Neuronal stem cell (in vitro differentiated cells): ENCODE measurements at regions not wholly inside any gene's neighbourhood (a gene's known extent, or its start where the extent isn't known, plus 50 kb on each side); places are given as distances from the start of the nearest gene placed in this dataset.

Experiments used
- DNase-seq: peaks from one replicate; pipeline ENCODE4 v3.0.0-alpha.2; 2013; ENCODE audit warnings: low spot score
- H2AFZ ChIP-seq: one replicate; pipeline ENCODE4 v1.6.1; 2013; ENCODE audit warnings: mild to moderate bottlenecking, low read length, inconsistent platforms
- H2AK5ac ChIP-seq: 2 replicates; pipeline ENCODE4 v1.6.1; 2013; ENCODE audit warnings: low read depth, mild to moderate bottlenecking, inconsistent platforms, low read length, moderate library complexity, mixed read lengths
- H2BK120ac ChIP-seq: 2 replicates; pipeline ENCODE4 v1.6.1; 2013; ENCODE audit warnings: low read depth, mild to moderate bottlenecking, inconsistent platforms, low read length, moderate library complexity, mixed read lengths
- H2BK12ac ChIP-seq: one replicate; pipeline ENCODE4 v1.6.1; 2013; ENCODE audit warnings: low read length, inconsistent platforms
- H2BK15ac ChIP-seq: 2 replicates; pipeline ENCODE4 v1.6.1; 2013; ENCODE audit warnings: mild to moderate bottlenecking, low read length, inconsistent platforms, mixed read lengths
- H2BK5ac ChIP-seq: one replicate; pipeline ENCODE4 v1.6.1; 2013; ENCODE audit warnings: inconsistent platforms, mild to moderate bottlenecking, low read length, moderate library complexity
- H3K14ac ChIP-seq: one replicate; pipeline ENCODE4 v1.6.1; 2013; ENCODE audit warnings: low read length, inconsistent platforms
- H3K18ac ChIP-seq: 2 replicates; pipeline ENCODE4 v1.6.1; 2013; ENCODE audit warnings: low read length, inconsistent platforms
- H3K23ac ChIP-seq: 2 replicates; pipeline ENCODE4 v1.6.1; 2013; ENCODE audit warnings: low read depth, mild to moderate bottlenecking, mixed read lengths, low read length, inconsistent platforms; ENCODE audit not compliant: poor library complexity
- H3K27ac ChIP-seq: replicated peaks from 3 replicates; pipeline ENCODE4 v1.5.1; 2013; ENCODE audit warnings: low read length, inconsistent platforms
- H3K27me3 ChIP-seq, 3 experiments: 2 replicates each; pipeline ENCODE4 v1.6.1; 2013; ENCODE audit warnings: low read length in 3 of 3, mild to moderate bottlenecking in 2 of 3, inconsistent platforms in 1 of 3, low read depth in 1 of 3, mixed read lengths in 1 of 3, moderate library complexity in 1 of 3; ENCODE audit not compliant: control insufficient read depth in 3 of 3, insufficient read depth in 3 of 3
- H3K36me3 ChIP-seq, 2 donors: replicated peaks in 1 of 2; 2 replicates each; pipeline ENCODE4 v1.6.1; 2013; ENCODE audit warnings: low read length in 2 of 2; ENCODE audit not compliant: control insufficient read depth in 2 of 2, insufficient read depth in 2 of 2
- H3K4ac ChIP-seq: 2 replicates; pipeline ENCODE4 v1.6.1; 2013; ENCODE audit warnings: inconsistent platforms, mild to moderate bottlenecking, low read length, moderate library complexity
- H3K4me1 ChIP-seq, 2 donors: 1 replicate in 1 of 2; 2 replicates in 1 of 2; pipeline ENCODE4 v1.6.1; 2013; ENCODE audit warnings: low read length in 2 of 2, low read depth in 1 of 2; ENCODE audit not compliant: control insufficient read depth in 2 of 2, insufficient read depth in 1 of 2
- H3K4me2 ChIP-seq: one replicate; pipeline ENCODE4 v1.6.1; 2013; ENCODE audit warnings: mild to moderate bottlenecking, low read length, inconsistent platforms; ENCODE audit not compliant: insufficient read depth, poor library complexity, severe bottlenecking
- H3K4me3 ChIP-seq, 2 donors: 2 replicates each; pipeline ENCODE4 v1.5.1; 2013; ENCODE audit warnings: low read length in 2 of 2, mild to moderate bottlenecking in 2 of 2, inconsistent platforms in 1 of 2, moderate library complexity in 1 of 2
- H3K79me1 ChIP-seq: one replicate; pipeline ENCODE4 v1.6.1; 2013; ENCODE audit warnings: low read depth, mild to moderate bottlenecking, inconsistent platforms, low read length, moderate library complexity
- H3K9ac ChIP-seq: one replicate; pipeline ENCODE4 v1.6.1; 2013; ENCODE audit warnings: mild to moderate bottlenecking, low read depth, low read length, inconsistent platforms; ENCODE audit not compliant: poor library complexity
- H3K9me3 ChIP-seq, 2 donors: replicated peaks in 1 of 2; 2 replicates each; pipeline versions ENCODE3 to v1.6.1; 2013; ENCODE audit warnings: low read length in 2 of 2, mild to moderate bottlenecking in 2 of 2, inconsistent platforms in 1 of 2, low read depth in 1 of 2, mixed read lengths in 1 of 2, moderate library complexity in 1 of 2; ENCODE audit not compliant: control insufficient read depth in 2 of 2, insufficient read depth in 1 of 2
- H4K8ac ChIP-seq: one replicate; pipeline ENCODE4 v1.6.1; 2013; ENCODE audit warnings: low read depth, mild to moderate bottlenecking, inconsistent platforms, low read length, moderate library complexity
- H4K91ac ChIP-seq: one replicate; pipeline ENCODE4 v1.6.1; 2013; ENCODE audit warnings: low read length, low read depth, mild to moderate bottlenecking, inconsistent platforms; ENCODE audit not compliant: poor library complexity
- WGBS, 2 donors: extraction: QIAGEN DNeasy Blood & Tissue Kit; methylation state at CpG; one replicate each; pipeline ENCODE4 v1.1.7; 2013; ENCODE audit warnings: missing lambda C conversion rate in 2 of 2, mixed read lengths in 1 of 2; ENCODE audit not compliant: insufficient read length in 2 of 2, insufficient replicate concordance in 1 of 2; ENCODE audit errors: extremely low coverage in 2 of 2; 5-methylcytosine and 5-hydroxymethylcytosine counted together

DNA sequence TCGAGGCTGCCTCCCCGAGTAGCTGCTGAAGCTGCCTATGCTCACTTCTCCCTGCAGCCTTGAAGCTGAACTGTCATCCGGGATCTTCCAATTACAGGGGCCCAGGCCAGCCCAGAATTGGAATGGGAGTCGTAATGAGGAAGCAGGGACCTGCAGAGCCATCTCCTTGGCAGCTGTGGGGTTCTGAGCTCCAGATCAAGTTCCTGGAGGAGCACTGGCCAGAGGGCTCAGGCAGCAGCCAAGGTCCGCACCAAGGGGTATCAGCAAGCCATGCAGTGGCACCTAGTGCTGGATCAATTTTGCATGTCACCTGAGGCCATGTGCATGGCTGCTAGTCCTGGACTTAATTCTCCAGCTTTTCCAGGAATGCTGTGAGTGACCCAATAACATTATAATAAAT lies 163.2 kb upstream of the TSHZ2 start:
- Histone ChIP-seq H2AFZ (no peak overlapping the region), H3K4me3 (no peak overlapping the region), H3K4me2 (no peak overlapping the region), H3K18ac (no peak overlapping the region), H3K9ac (no peak overlapping the region), H2BK12ac (no peak overlapping the region), H3K36me3 (no peaks in the 10 kb centered on the region), H3K27ac (no peak overlapping the region), H2BK5ac (no peak overlapping the region), H2BK15ac (no peak overlapping the region), H3K79me1 (no peaks in the 10 kb centered on the region), H3K14ac (no peak overlapping the region), H3K4me1 (peaks cover 0 to 2% of the 10 kb centered on the region in 2 donors), H2AK5ac (no peak overlapping the region), H4K8ac (no peak overlapping the region), H3K27me3 (no peaks in the 10 kb centered on the region), H3K4ac (no peak overlapping the region), H3K9me3 (no peaks in the 10 kb centered on the region), H2BK120ac (no peak overlapping the region), H3K23ac (no peak overlapping the region), H4K91ac (no peak overlapping the region)
- WGBS, 2 donors, result no CpG with 5 or more reads among the region's 5 CpGs
- DNase-seq, result no peak

DNA sequence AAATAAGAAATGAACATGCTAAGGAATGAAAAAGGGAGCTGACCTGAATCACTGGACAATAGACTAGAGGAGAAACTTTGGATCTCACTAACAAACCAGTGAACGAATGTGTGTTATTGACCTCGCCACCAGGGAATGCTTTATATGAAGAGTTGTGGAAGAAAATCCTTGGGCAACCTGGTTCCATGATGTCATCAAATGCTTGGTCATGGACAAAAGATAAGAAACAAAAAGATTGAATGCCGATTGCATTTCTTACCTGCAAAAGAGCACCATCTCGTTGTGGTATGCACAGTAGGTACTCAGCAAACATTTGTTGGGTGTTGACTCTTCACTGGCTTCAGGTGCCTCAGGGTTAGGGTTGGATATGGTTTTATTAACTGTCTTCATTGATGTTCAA lies 165.2 kb upstream of the TSHZ2 start:
- Histone ChIP-seq H3K9me3 (no peaks in the 10 kb centered on the region), H3K9ac (no peak overlapping the region), H3K18ac (no peak overlapping the region), H3K36me3 (no peaks in the 10 kb centered on the region), H3K4me2 (no peak overlapping the region), H3K14ac (no peak overlapping the region), H2AFZ (no peak overlapping the region), H2BK12ac (no peak overlapping the region), H2AK5ac (no peak overlapping the region), H3K79me1 (no peaks in the 10 kb centered on the region), H2BK15ac (no peak overlapping the region), H3K27ac (no peak overlapping the region), H3K4ac (no peak overlapping the region), H2BK120ac (no peak overlapping the region), H4K8ac (no peak overlapping the region), H4K91ac (no peak overlapping the region), H3K23ac (no peak overlapping the region), H2BK5ac (no peak overlapping the region), H3K4me3 (no peak overlapping the region), H3K4me1 (no peaks in the 10 kb centered on the region), H3K27me3 (no peaks in the 10 kb centered on the region)
- no CpG with 5 or more reads among the region's 4 CpGs for WGBS, 2 donors
- no peak for DNase-seq

DNA sequence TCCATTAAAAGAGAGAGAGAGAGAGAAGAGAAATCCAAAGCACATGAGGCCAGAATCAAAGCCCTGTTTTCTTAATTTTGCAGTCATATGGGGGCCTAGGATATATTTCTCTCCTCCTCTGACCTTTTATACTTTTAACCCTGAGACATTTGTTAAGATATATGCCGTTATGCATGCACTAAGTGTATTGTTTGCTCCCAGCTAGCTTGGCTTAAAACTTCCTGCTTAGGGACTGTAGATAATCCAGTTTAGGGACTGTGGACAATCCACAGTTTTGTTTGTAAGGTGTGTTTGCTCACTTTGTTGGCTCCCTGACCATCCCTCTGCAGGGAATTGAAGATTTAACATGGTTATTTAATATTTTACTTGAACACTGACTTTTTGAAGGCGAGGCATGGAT lies 166.3 kb upstream of the TSHZ2 start:
- H3K4me3 ChIP-seq, result no peak overlapping the region
- H2BK5ac ChIP-seq, result no peak overlapping the region
- H3K27ac ChIP-seq, result no peak overlapping the region
- H3K4ac ChIP-seq, result no peak overlapping the region
- no peaks in the 10 kb centered on the region for H3K4me1 ChIP-seq
- no peak overlapping the region for H3K14ac ChIP-seq
- H3K9ac ChIP-seq, result no peak overlapping the region
- H2AFZ ChIP-seq, result no peak overlapping the region
- H2AK5ac ChIP-seq, result no peak overlapping the region
- no peaks in the 10 kb centered on the region for H3K79me1 ChIP-seq
- H3K18ac ChIP-seq, result no peak overlapping the region
- H3K36me3 ChIP-seq, result no peaks in the 10 kb centered on the region
- no peak overlapping the region for H3K4me2 ChIP-seq
- H2BK12ac ChIP-seq, result no peak overlapping the region
- H4K8ac ChIP-seq, result no peak overlapping the region
- H3K27me3 ChIP-seq, result no peaks in the 10 kb centered on the region
- no peaks in the 10 kb centered on the region for H3K9me3 ChIP-seq
- no peak overlapping the region for H2BK120ac ChIP-seq
- DNase-seq, result no peak
- H2BK15ac ChIP-seq, result no peak overlapping the region
- H4K91ac ChIP-seq, result no peak overlapping the region
- WGBS, 2 donors, result no CpG with 5 or more reads among the region's 2 CpGs
- no peak overlapping the region for H3K23ac ChIP-seq

GRCh38 chr20:52805296-52805571 lies 166.9 kb upstream of the TSHZ2 start:
- Histone ChIP-seq H3K4me2 (no peak overlapping the region), H3K79me1 (no peaks in the 10 kb centered on the region), H2AFZ (no peak overlapping the region), H2BK15ac (no peak overlapping the region), H2BK120ac (no peak overlapping the region), H3K36me3 (no peaks in the 10 kb centered on the region), H2BK12ac (no peak overlapping the region), H3K9me3 (no peaks in the 10 kb centered on the region), H4K91ac (no peak overlapping the region), H3K27ac (no peak overlapping the region), H3K9ac (no peak overlapping the region), H3K4me3 (no peak overlapping the region), H4K8ac (no peak overlapping the region), H3K18ac (no peak overlapping the region), H2AK5ac (no peak overlapping the region), H2BK5ac (no peak overlapping the region), H3K23ac (no peak overlapping the region), H3K4ac (no peak overlapping the region), H3K27me3 (no peaks in the 10 kb centered on the region), H3K14ac (no peak overlapping the region), H3K4me1 (no peaks in the 10 kb centered on the region)
- WGBS, 2 donors, result no CpG with 5 or more reads among the region's 4 CpGs
- no peak for DNase-seq
